Kidney capillary endothelial cell (primary cell): ENCODE measurements at regions not wholly inside any gene's neighbourhood (a gene's known extent, or its start where the extent isn't known, plus 50 kb on each side); places are given as distances from the start of the nearest gene placed in this dataset.
A peak's percentile ranks its signal among the peaks of the same experiment; 100 is the strongest.

Experiments
- DNase-seq: peaks from one replicate; pipeline ENCODE4 v3.0.0-alpha.2; 2018; ENCODE audit warnings: low spot score

GRCh38 chr5:133738271-133738670, 125.9 kb upstream of the FSTL4 start:
- DNase-seq, result no peak

GRCh38 chr5:133736512-133736911, 124.2 kb upstream of the FSTL4 start:
- no peak for DNase-seq

- DNase-seq, result peak; percentile 75
Measured at GRCh38 chr5:133735346-133735745, 123.0 kb upstream of the FSTL4 start.

GRCh38 chr5:133734916-133735315, 122.6 kb upstream of the FSTL4 start:
- DNase-seq, result no peak

- DNase-seq, result no peak
Measured at GRCh38 chr5:133732536-133732935, 120.2 kb upstream of the FSTL4 start.

GRCh38 chr5:133731951-133732350, 119.6 kb upstream of the FSTL4 start:
- no peak for DNase-seq

GRCh38 chr5:133730866-133731265, 118.5 kb upstream of the FSTL4 start:
- no peak for DNase-seq

GRCh38 chr5:133730346-133730745, 118.0 kb upstream of the FSTL4 start:
- DNase-seq, result no peak

- DNase-seq, result no peak
Measured at GRCh38 chr5:133729800-133730199, 117.5 kb upstream of the FSTL4 start.

- no peak for DNase-seq
Measured at GRCh38 chr5:133728475-133728874, 116.1 kb upstream of the FSTL4 start.

GRCh38 chr5:133727636-133728035, 115.3 kb upstream of the FSTL4 start:
- peak; percentile 20 for DNase-seq

- no peak for DNase-seq
Measured at GRCh38 chr5:133723651-133724366, 111.5 kb upstream of the FSTL4 start.

GRCh38 chr5:133723126-133723525, 110.8 kb upstream of the FSTL4 start:
- DNase-seq, result no peak

GRCh38 chr5:133721365-133721764, 109.0 kb upstream of the FSTL4 start:
- no peak for DNase-seq

- no peak for DNase-seq
Measured at GRCh38 chr5:133718457-133718856, 106.1 kb upstream of the FSTL4 start.

GRCh38 chr5:133716532-133717183, 104.3 kb upstream of the FSTL4 start:
- DNase-seq, result no peak

- no peak for DNase-seq
Measured at GRCh38 chr5:133715616-133716015, 103.3 kb upstream of the FSTL4 start.

- DNase-seq, result no peak
Measured at GRCh38 chr5:133715216-133715615, 102.9 kb upstream of the FSTL4 start.

GRCh38 chr5:133714161-133714915, 102.0 kb upstream of the FSTL4 start:
- peak; percentile 44 for DNase-seq

GRCh38 chr5:133713751-133714150, 101.4 kb upstream of the FSTL4 start:
- DNase-seq, result no peak

GRCh38 chr5:133713209-133713608, 100.9 kb upstream of the FSTL4 start:
- no peak for DNase-seq

GRCh38 chr5:133712562-133712961, 100.2 kb upstream of the FSTL4 start:
- no peak for DNase-seq

GRCh38 chr5:133709209-133709725, 96.9 kb upstream of the FSTL4 start:
- DNase-seq, result no peak
